ENCODE measurements at regions not wholly inside any gene's neighbourhood (a gene's known extent, or its start where the extent isn't known, plus 50 kb on each side); places are given as distances from the start of the nearest gene placed in this dataset.
"Not testable (repeated sequence)": the region's sequence is repeated elsewhere in the genome, so short reads cannot be mapped to it uniquely, and the experiment has no call there.

DNA sequence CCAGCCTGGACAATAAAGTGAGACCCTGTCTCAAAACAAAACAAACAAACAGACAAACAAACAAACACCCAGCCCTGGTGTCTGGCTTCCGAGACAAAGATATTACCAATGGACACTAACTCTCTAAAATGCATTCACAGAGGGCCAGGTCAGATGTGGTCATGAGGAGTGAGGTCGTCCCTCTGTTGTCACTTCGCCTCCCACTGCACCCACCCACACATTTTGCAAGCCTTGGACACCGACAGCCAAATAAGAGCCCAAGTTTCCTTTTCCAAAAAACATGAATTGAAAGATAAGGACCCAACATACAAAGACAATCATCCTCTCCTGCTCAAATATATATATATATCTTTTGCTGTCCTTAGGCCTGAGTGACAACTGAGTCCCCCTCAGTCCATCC lies 319.9 kb downstream of the TSN start:
- DNase-seq, result no peak

- DNase-seq, result no peak
These were observed 321.7 kb downstream of the TSN start for GRCh38 chr2:122077114-122077513.

GRCh38 chr2:122077771-122078170 lies 322.3 kb downstream of the TSN start:
- no peak for DNase-seq

DNA sequence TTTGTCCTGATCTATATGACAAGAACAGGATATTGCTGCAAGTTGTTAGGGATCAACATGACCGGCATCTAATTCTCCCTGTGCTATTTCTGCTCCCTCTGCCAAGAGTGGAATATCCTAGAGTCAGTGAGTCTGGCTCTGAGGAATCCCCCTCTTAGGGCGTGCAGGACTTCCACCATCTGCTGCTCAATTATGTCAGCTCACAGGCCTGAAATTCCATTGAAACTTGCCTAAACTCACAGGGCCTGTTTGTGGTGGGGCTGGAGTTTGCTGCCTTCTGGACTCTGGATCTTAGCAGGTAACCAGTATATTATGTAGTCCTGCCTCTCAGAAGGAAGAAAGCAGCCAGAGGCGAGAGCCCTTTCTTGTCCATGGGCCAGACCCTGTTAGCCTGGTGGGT lies 323.0 kb downstream of the TSN start:
- DNase-seq, result no peak

- DNase-seq, result no peak
These were observed 324.4 kb downstream of the TSN start for GRCh38 chr2:122079844-122080243.

- no peak for DNase-seq
These were observed 324.9 kb downstream of the TSN start for GRCh38 chr2:122080316-122080715.

DNA sequence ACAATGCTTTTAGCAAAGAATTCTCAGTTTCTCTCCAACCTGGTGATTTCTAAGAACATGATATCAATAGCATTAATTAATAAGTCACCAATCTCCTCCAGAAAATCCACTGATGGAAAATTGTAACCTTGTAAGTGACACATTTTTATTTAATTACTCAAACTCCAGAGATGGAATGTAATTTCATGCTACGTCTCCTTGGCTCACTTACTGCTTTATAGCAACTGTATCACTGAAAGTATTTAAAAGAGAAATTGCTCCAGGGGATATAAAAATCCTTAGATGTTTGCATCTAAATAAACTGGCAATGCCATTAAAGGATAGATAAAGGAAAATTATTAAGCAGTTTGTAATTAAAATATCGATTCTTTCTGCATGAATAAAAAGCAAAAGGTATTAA lies 325.4 kb downstream of the TSN start:
- DNase-seq, result no peak

GRCh38 chr2:122081751-122082150 lies 326.3 kb downstream of the TSN start:
- no peak for DNase-seq

GRCh38 chr2:122083256-122084048 lies 328.0 kb downstream of the TSN start:
- no peak for DNase-seq

- not testable (repeated sequence) for DNase-seq
These were observed 330.2 kb downstream of the TSN start for GRCh38 chr2:122085672-122086071.

- DNase-seq, result no peak
These were observed 339.1 kb downstream of the TSN start for GRCh38 chr2:122094557-122094956.

DNA sequence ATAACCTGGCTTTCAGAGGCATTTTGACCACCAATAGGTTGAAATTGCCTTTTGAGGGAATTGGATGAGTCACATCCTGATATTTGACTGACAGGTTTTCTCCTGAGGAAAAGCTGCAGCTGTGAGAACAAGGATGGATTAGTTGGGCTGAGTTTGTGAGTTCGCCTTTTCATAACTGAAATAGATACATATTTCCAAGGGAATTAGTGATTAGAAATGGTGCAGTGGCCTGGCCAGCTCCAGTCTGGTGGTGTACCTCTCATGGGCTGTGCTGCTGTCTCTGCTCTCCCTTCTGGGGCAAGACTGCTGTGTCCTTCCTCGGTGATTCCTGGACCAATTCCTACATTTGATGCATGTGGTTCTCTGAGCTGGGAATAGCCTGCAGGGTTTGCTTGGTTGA lies 341.3 kb downstream of the TSN start:
- DNase-seq, result no peak

DNA sequence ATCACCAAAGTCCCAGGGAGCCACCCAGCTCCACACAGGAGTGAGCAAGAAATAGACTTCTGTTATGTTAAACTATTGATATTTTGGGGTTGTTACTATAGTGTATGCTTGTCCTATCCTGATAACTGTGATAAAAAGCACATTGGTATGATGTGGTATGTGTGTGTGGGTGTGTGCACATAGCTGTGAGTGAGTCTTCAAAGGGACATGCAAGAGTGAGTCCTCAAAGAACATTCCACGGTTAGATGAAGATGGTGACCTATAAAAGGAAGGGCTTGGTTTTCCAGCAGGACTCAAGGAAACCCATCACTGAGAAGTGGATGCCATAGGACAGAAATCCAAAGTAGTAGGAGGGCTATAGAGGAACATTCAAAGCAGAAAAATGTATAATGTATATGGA lies 342.9 kb downstream of the TSN start:
- DNase-seq, result no peak

DNA sequence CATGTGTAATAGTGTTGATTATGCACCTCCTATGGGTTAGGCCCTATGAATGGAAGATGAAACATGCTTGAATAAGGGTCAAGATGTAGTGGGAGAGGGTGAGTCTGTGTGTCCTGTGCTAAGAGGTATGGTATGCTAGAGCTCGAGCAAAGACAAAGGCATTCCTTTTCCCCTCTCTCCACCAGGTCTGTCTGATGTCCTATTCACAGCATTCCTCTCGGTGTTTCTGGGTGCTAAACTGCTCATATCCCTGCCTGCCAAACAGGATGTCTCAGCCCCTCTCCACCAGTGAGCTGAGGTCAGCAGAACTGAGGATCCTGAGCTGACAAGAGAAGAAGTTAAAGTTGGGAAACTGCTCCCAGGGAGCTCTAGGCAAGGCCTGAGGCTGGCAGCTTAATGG lies 344.9 kb downstream of the TSN start:
- DNase-seq, result no peak

- no peak for DNase-seq
These were observed 345.3 kb downstream of the TSN start for GRCh38 chr2:122100756-122101155.

- no peak for DNase-seq
These were observed 345.9 kb downstream of the TSN start for GRCh38 chr2:122101319-122101718.

GRCh38 chr2:122105171-122105876 lies 349.9 kb downstream of the TSN start:
- DNase-seq, result no peak

GRCh38 chr2:122105877-122106206 lies 350.4 kb downstream of the TSN start:
- no peak for DNase-seq

GRCh38 chr2:122108186-122108585 lies 352.7 kb downstream of the TSN start:
- DNase-seq, result no peak

- no peak for DNase-seq
These were observed 357.0 kb downstream of the TSN start for GRCh38 chr2:122112216-122113005.

- DNase-seq, result no peak
These were observed 359.0 kb downstream of the TSN start for GRCh38 chr2:122114421-122114820.

GRCh38 chr2:122117371-122117770 lies 361.9 kb downstream of the TSN start:
- DNase-seq, result no peak

DNA sequence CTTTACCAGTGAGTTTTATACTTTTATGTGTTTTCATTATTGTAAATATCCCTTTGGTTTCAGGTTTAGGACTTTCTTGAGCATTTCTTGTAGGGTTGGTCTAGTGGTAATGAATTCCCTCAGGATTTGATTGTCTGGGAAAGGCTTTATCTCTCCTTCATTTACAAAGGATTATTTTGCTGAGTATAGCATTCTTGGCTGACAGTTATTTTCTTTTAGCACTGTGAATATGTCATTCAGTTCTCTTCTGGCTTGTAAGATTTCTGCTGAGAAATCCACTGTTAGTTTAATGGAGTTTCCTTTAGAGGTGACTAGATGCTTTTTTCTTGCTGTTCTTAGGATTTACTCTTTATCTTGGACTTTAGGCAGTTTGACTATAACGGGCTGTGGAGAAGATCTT lies 373.9 kb downstream of the TSN start:
- no peak for DNase-seq

DNA sequence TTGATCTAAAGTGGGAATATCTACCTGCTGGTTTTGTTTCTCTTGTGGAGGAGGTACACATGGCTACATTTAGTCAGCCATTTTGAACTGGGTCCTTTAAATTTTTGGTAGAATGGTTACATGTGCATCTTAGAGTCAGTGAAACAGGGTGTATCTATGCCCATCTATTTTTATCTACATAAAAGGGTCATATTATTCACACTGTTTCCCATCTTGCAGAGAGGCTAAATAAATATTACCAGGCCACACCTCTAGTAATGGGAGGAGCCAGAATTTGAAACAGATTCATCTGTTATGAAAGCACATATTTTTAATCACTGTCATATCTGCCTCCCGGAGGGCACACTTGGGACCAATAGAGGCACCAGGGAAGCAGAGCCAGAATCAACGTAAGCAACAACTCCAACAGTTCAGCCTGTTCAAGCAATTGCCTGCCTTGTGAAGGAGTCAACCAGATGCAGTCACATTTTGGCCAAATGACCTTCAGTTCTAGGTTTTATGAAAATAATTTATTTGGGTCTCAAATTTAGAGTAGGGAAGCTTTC lies 376.8 kb downstream of the TSN start:
- DNase-seq, result no peak

All from GF-D8 (cell line).